Stimulated activated naive CD8-positive, alpha-beta T cell treated with anti-CD3 and anti-CD28 coated beads, Interleukin-15, Interleukin-2, amounts not matched to agents 100 ng/mL and 50 ng/mL, for 24 hours (primary cell): ENCODE measurements at regions not wholly inside any gene's neighbourhood (a gene's known extent, or its start where the extent isn't known, plus 50 kb on each side); places are given as distances from the start of the nearest gene placed in this dataset.
"Not testable (repeated sequence)": the region's sequence is repeated elsewhere in the genome, so short reads cannot be mapped to it uniquely, and the experiment has no call there.

ENCODE experiments used
- H3K27ac Mint-ChIP-seq: one replicate; pipeline ENCODE4 v1.8.0; 2021; ENCODE audit warnings: mild to moderate bottlenecking, mixed read lengths
- H3K27me3 Mint-ChIP-seq: one replicate; pipeline ENCODE4 v1.8.0; 2021; ENCODE audit warnings: mixed read lengths
- H3K36me3 Mint-ChIP-seq: one replicate; pipeline ENCODE4 v1.8.0; 2021; ENCODE audit warnings: low read depth, mixed read lengths
- H3K4me1 Mint-ChIP-seq: one replicate; pipeline ENCODE4 v1.8.0; 2021; ENCODE audit warnings: low read depth, mixed read lengths
- H3K4me3 Mint-ChIP-seq: one replicate; pipeline ENCODE4 v1.8.0; 2021; ENCODE audit warnings: mild to moderate bottlenecking, mixed read lengths
- H3K9me3 Mint-ChIP-seq: one replicate; pipeline ENCODE4 v1.8.0; 2021; ENCODE audit warnings: mixed read lengths

DNA sequence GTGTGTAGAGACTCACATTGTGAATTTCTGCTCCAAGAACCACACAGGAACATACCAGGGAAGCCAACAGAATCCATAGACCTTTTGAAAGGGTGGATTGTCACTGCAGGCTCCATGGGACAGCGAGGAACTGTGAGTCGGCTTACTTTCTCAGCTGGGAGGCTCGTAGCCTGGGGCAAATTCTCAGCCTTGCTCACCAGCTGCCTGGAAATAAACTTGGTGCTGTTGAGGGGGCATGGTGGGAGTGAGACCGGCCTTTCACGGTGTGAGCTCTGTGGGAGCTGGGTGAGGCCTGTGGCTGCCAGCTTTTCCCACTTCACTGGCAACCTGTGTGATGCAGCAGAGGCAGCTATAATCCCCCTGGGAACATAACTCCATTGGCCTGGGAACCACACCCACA is 146.6 kb upstream of the P2RY1 start:
- peaks cover 6% of the 10 kb centered on the region for H3K9me3 Mint-ChIP-seq

DNA sequence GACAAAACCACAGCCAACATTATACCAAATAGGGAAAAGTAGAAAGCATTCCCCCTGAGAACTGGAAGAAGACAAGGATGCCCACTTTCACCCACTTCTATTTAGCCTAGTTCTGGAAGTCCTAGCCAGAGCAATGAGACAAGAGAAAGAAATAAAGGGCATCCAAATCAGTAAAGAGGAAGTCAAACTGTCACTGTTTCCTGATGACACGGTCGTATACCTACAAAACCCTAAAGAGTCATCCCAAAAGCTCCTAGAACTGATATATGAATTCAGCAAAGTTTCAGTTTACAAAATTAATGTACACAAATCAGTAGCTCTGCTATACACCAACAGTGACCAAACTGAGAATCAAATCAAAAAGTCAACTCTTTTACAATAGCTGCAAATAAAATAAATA is 142.6 kb upstream of the P2RY1 start:
- H3K4me1 Mint-ChIP-seq, H3K4me3 Mint-ChIP-seq, H3K9me3 Mint-ChIP-seq, H3K36me3 Mint-ChIP-seq, H3K27ac Mint-ChIP-seq, H3K27me3 Mint-ChIP-seq: not testable (repeated sequence)

More for the DNA sequence above, 146.6 kb upstream of the P2RY1 start:
- Mint-ChIP-seq H3K36me3 (no peaks in the 10 kb centered on the region), H3K4me1 (no peaks in the 10 kb centered on the region), H3K4me3 (no peak overlapping the region), H3K27me3 (peaks cover 4% of the 10 kb centered on the region), H3K27ac (no peak overlapping the region)

DNA sequence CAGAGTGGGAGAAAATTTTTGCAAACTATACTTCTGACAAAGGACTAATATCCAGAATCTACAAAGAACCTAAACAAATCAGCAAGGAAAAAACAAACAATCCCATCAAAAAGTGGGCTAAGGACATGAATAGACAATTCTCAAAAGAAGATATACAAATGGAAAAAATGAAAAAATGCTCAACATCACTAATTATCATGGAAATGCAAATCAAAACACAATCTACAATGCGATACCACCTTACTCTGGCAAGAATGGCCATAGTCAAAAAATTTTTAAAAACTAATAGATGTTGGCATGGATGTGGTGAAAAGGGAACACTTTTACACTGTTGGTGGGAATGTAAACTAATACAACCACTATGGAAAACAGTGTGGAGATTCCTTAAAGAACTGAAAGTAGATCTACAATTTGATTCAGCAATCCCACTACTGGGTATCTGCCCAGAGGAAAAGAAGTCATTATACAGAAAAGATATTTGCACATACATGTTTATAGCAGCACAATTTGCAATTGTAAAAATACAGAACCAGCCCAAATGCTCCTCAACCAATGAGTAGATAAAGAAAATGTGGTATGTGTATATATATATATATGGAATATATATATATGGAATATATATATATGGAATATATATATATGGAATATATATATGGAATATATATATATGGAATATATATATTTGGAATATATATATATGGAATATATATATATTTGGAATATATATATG is 141.2 kb upstream of the P2RY1 start:
- H3K27ac Mint-ChIP-seq, H3K36me3 Mint-ChIP-seq, H3K9me3 Mint-ChIP-seq, H3K4me3 Mint-ChIP-seq, H3K27me3 Mint-ChIP-seq, H3K4me1 Mint-ChIP-seq: not testable (repeated sequence)

GRCh38 chr3:152695840-152696239 is 139.1 kb upstream of the P2RY1 start:
- no peaks in the 10 kb centered on the region for H3K27me3 Mint-ChIP-seq

DNA sequence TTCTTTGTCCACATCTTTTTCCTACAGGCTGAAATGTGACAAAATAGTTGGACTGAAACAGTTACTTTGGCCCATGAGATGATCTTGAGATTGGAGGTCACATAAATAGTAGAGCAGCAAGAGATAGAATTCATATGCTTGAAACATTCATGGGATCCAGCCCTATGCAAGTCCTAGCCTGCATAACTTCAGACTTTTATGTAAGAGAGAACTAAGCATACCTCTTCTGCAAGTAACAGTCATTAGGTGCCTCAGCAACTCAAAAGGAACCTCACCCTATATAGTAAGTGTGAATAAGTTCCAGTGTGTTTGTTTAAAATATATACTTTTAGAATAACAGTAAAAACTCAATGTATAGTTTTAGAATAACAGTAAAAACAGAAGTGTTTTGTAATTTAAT is 138.0 kb upstream of the P2RY1 start:
- Mint-ChIP-seq H3K27me3 (no peaks in the 10 kb centered on the region), H3K36me3 (no peaks in the 10 kb centered on the region), H3K4me3 (no peak overlapping the region), H3K9me3 (no peaks in the 10 kb centered on the region), H3K27ac (no peak overlapping the region), H3K4me1 (no peaks in the 10 kb centered on the region)

More at GRCh38 chr3:152695840-152696239, 139.1 kb upstream of the P2RY1 start:
- Mint-ChIP-seq H3K36me3 (no peaks in the 10 kb centered on the region), H3K27ac (no peak overlapping the region), H3K4me1 (no peaks in the 10 kb centered on the region), H3K4me3 (no peak overlapping the region), H3K9me3 (peaks cover 6% of the 10 kb centered on the region)

- Mint-ChIP-seq H3K9me3 (no peaks in the 10 kb centered on the region), H3K4me1 (no peaks in the 10 kb centered on the region), H3K27ac (no peak overlapping the region), H3K27me3 (no peaks in the 10 kb centered on the region), H3K4me3 (no peak overlapping the region), H3K36me3 (no peaks in the 10 kb centered on the region)
Measured at GRCh38 chr3:152703245-152703890, 131.6 kb upstream of the P2RY1 start.

GRCh38 chr3:152706991-152707713 is 127.8 kb upstream of the P2RY1 start:
- H3K4me1 Mint-ChIP-seq, result no peaks in the 10 kb centered on the region
- no peaks in the 10 kb centered on the region for H3K27me3 Mint-ChIP-seq
- H3K27ac Mint-ChIP-seq, result no peak overlapping the region
- no peak overlapping the region for H3K4me3 Mint-ChIP-seq
- H3K36me3 Mint-ChIP-seq, result no peaks in the 10 kb centered on the region
- H3K9me3 Mint-ChIP-seq, result no peaks in the 10 kb centered on the region

- Mint-ChIP-seq H3K36me3 (no peaks in the 10 kb centered on the region), H3K9me3 (no peaks in the 10 kb centered on the region), H3K4me3 (no peak overlapping the region), H3K27me3 (no peaks in the 10 kb centered on the region), H3K4me1 (no peaks in the 10 kb centered on the region), H3K27ac (no peak overlapping the region)
Measured at GRCh38 chr3:152709659-152710058, 125.3 kb upstream of the P2RY1 start.

- no peak overlapping the region for H3K27ac Mint-ChIP-seq
- H3K4me1 Mint-ChIP-seq, result no peaks in the 10 kb centered on the region
- H3K27me3 Mint-ChIP-seq, result no peaks in the 10 kb centered on the region
Measured at GRCh38 chr3:152710549-152710948, 124.4 kb upstream of the P2RY1 start.

GRCh38 chr3:152713989-152714388 is 120.9 kb upstream of the P2RY1 start:
- Mint-ChIP-seq H3K4me1 (no peaks in the 10 kb centered on the region), H3K9me3 (no peaks in the 10 kb centered on the region), H3K27me3 (no peaks in the 10 kb centered on the region), H3K27ac (no peak overlapping the region), H3K4me3 (no peak overlapping the region), H3K36me3 (no peaks in the 10 kb centered on the region)

More at GRCh38 chr3:152710549-152710948, 124.4 kb upstream of the P2RY1 start:
- Mint-ChIP-seq H3K9me3 (no peaks in the 10 kb centered on the region), H3K36me3 (no peaks in the 10 kb centered on the region), H3K4me3 (no peak overlapping the region)

DNA sequence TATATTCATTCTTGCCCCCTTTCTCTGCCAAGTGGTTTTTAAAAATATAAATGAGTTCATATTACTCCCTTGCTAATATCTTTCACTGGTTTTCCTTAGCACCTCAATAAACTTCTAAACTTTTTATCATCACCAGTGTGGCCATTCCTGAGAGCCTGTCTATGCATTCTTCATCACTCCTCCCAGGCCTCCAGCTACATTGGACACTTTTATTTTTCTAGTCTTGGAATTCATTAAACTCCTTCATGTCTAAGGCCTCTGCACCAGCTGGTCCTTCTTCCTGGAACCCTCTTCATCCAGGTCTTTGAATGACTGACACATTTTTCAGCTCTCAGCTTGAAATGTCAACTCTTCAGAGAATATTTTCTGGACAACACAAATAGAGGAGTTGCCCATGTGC is 120.4 kb upstream of the P2RY1 start:
- no peaks in the 10 kb centered on the region for H3K27me3 Mint-ChIP-seq
- H3K4me1 Mint-ChIP-seq, result no peaks in the 10 kb centered on the region
- no peaks in the 10 kb centered on the region for H3K9me3 Mint-ChIP-seq
- no peak overlapping the region for H3K4me3 Mint-ChIP-seq
- H3K27ac Mint-ChIP-seq, result no peak overlapping the region
- no peaks in the 10 kb centered on the region for H3K36me3 Mint-ChIP-seq

DNA sequence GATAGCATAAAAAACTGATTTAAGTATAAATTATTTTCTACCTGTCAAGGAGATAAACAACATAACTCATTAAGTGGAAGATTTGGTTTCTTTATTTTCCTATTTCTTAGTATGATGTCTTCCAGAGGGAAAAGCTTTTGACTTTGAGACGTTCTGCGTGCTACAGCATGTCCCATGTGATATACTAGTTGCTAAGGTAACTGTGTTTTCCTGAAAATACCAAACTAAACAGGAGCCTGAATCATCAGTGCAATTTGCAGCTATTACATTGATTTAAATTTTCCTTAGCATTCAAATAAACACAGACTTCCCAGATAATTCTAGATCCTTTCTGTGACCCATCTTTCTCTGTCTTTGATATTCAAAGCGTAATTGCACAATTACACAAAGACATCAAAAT is 117.7 kb upstream of the P2RY1 start:
- Mint-ChIP-seq H3K27me3 (peaks cover 4% of the 10 kb centered on the region), H3K36me3 (no peaks in the 10 kb centered on the region), H3K9me3 (no peaks in the 10 kb centered on the region), H3K4me3 (no peak overlapping the region), H3K27ac (no peak overlapping the region), H3K4me1 (no peaks in the 10 kb centered on the region)

GRCh38 chr3:152718810-152719209 is 116.1 kb upstream of the P2RY1 start:
- Mint-ChIP-seq H3K36me3 (no peaks in the 10 kb centered on the region), H3K4me3 (no peak overlapping the region), H3K4me1 (no peaks in the 10 kb centered on the region), H3K27ac (no peak overlapping the region), H3K9me3 (no peaks in the 10 kb centered on the region), H3K27me3 (peaks cover 7% of the 10 kb centered on the region)

DNA sequence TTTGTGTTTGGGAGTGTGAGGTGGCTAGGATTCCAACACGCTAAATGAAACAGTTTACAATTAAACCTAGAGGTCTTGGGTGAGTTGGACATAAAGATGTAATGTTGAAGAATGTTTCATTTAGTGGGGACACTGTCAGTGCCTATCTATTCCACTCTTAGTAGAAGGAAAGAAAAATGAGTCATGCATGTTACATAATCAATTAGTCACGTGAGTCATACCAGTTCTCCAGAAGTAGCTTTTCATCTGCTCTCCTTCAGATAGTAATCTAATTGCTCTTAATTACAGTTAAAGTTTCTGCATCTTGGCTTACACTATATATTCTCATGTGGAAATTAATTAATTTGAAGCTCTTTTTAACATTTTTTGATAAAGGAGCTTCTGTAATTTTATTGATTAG is 115.7 kb upstream of the P2RY1 start:
- H3K36me3 Mint-ChIP-seq, result no peaks in the 10 kb centered on the region
- H3K27ac Mint-ChIP-seq, result no peak overlapping the region
- no peaks in the 10 kb centered on the region for H3K9me3 Mint-ChIP-seq
- peaks cover 7% of the 10 kb centered on the region for H3K27me3 Mint-ChIP-seq
- no peak overlapping the region for H3K4me3 Mint-ChIP-seq
- H3K4me1 Mint-ChIP-seq, result no peaks in the 10 kb centered on the region

DNA sequence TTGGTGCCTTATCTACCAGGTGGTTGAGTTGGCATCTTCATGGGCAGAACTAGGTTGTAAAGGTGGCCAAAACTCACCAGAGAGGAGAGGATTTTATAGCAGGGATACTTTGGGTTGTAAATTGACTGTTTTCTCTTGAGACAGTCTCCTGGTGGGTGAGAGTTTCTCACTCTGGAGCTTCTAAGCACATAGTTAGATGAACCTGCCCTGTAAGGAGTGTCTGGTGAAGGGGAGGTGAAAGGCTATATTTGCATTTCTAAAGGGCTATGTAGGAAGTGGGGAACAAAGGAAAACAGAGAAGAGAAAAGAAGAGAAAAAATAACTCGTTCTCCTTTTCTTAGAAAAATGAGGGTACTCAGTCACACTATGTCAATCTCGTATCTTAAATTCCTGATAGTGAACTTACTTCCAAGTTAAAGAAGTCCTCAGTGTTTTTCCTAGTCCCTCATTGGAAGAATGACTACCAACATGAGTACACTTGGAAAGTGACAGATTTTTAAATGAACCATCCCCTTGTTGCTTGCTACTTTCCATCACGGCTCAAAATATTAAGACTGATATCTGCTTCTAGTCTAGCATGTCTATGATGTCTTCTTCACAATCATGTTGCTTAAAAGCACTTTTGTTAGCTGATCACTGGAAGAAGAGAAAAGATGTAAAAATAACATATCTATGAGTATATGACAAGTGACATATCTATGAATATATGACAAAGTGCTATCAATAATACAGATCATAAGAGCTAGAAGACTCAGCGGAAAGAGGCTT is 113.8 kb upstream of the P2RY1 start:
- H3K4me1 Mint-ChIP-seq, result no peaks in the 10 kb centered on the region

More for the DNA sequence above, 113.8 kb upstream of the P2RY1 start:
- Mint-ChIP-seq H3K36me3 (no peaks in the 10 kb centered on the region), H3K27ac (no peak overlapping the region), H3K4me3 (no peak overlapping the region), H3K27me3 (peaks cover 7% of the 10 kb centered on the region), H3K9me3 (no peaks in the 10 kb centered on the region)
